HUES6 (cell line): ENCODE measurements at regions not wholly inside any gene's neighbourhood (a gene's known extent, or its start where the extent isn't known, plus 50 kb on each side); places are given as distances from the start of the nearest gene placed in this dataset.

Experiments used
- H3K27ac ChIP-seq: 2 replicates; pipeline ENCODE4 v1.7.0; 2013; ENCODE audit warnings: low read depth, mild to moderate bottlenecking, low read length, inconsistent platforms
- H3K27me3 ChIP-seq: 2 replicates; pipeline ENCODE4 v1.6.1; 2013; ENCODE audit warnings: low read length; ENCODE audit not compliant: control insufficient read depth, insufficient read depth
- H3K36me3 ChIP-seq: 2 replicates; pipeline ENCODE4 v1.6.1; 2013; ENCODE audit warnings: low read length; ENCODE audit not compliant: control insufficient read depth, insufficient read depth
- H3K4me1 ChIP-seq: 2 replicates; pipeline ENCODE4 v1.6.1; 2013; ENCODE audit warnings: low read length; ENCODE audit not compliant: control insufficient read depth, insufficient read depth
- H3K4me3 ChIP-seq: 2 replicates; pipeline ENCODE4 v1.5.1; 2013; ENCODE audit warnings: low read depth, low read length
- H3K9ac ChIP-seq: one replicate; pipeline ENCODE4 v1.6.1; 2013; ENCODE audit warnings: mild to moderate bottlenecking, low read length
- H3K9me3 ChIP-seq: 2 replicates; pipeline ENCODE4 v1.6.1; 2013; ENCODE audit warnings: low read depth, low read length; ENCODE audit not compliant: control insufficient read depth, insufficient read depth

GRCh38 chr3:76367281-76367680, 581.9 kb upstream of the ZNF717 start:
- no peak overlapping the region for H3K27ac ChIP-seq
- no peak overlapping the region for H3K9ac ChIP-seq
- peaks cover 3% of the 10 kb centered on the region; the same call in 1 of the 2 replicates for H3K4me1 ChIP-seq
- H3K9me3 ChIP-seq: no peaks in the 10 kb centered on the region
- no peak overlapping the region for H3K4me3 ChIP-seq
- no peaks in the 10 kb centered on the region for H3K27me3 ChIP-seq
- H3K36me3 ChIP-seq: no peaks in the 10 kb centered on the region

GRCh38 chr3:76369170-76369569, 583.8 kb upstream of the ZNF717 start:
- H3K4me1 ChIP-seq: peaks cover 3% of the 10 kb centered on the region; the same call in 1 of the 2 replicates
- H3K9me3 ChIP-seq: no peaks in the 10 kb centered on the region
- no peak overlapping the region for H3K9ac ChIP-seq
- H3K27ac ChIP-seq: no peak overlapping the region
- no peak overlapping the region for H3K4me3 ChIP-seq
- no peaks in the 10 kb centered on the region for H3K27me3 ChIP-seq
- no peaks in the 10 kb centered on the region for H3K36me3 ChIP-seq

GRCh38 chr3:76370749-76371520, 585.6 kb upstream of the ZNF717 start:
- Histone ChIP-seq H3K27me3 (no peaks in the 10 kb centered on the region), H3K9ac (no peak overlapping the region), H3K27ac (no peak overlapping the region), H3K4me3 (no peak overlapping the region), H3K9me3 (no peaks in the 10 kb centered on the region), H3K36me3 (no peaks in the 10 kb centered on the region), H3K4me1 (peaks cover 3% of the 10 kb centered on the region; the same call in 1 of the 2 replicates)

- H3K27ac ChIP-seq: no peak overlapping the region
- H3K36me3 ChIP-seq: no peaks in the 10 kb centered on the region
- no peaks in the 10 kb centered on the region for H3K27me3 ChIP-seq
- no peaks in the 10 kb centered on the region for H3K9me3 ChIP-seq
- no peak overlapping the region for H3K9ac ChIP-seq
- no peak overlapping the region for H3K4me3 ChIP-seq
- no peaks in the 10 kb centered on the region; the same call in 1 of the 2 replicates for H3K4me1 ChIP-seq
These were observed 587.1 kb upstream of the ZNF717 start for GRCh38 chr3:76372497-76372896.

- H3K27ac ChIP-seq: no peak overlapping the region
- H3K9ac ChIP-seq: no peak overlapping the region
- no peaks in the 10 kb centered on the region for H3K27me3 ChIP-seq
These were observed 591.7 kb upstream of the ZNF717 start for GRCh38 chr3:76377074-76377473.

GRCh38 chr3:76378789-76379188, 593.4 kb upstream of the ZNF717 start:
- no peaks in the 10 kb centered on the region for H3K9me3 ChIP-seq
- H3K4me3 ChIP-seq: no peak overlapping the region
- no peaks in the 10 kb centered on the region for H3K36me3 ChIP-seq
- no peaks in the 10 kb centered on the region for H3K27me3 ChIP-seq
- no peak overlapping the region for H3K9ac ChIP-seq
- H3K27ac ChIP-seq: no peak overlapping the region
- no peaks in the 10 kb centered on the region for H3K4me1 ChIP-seq

More at GRCh38 chr3:76377074-76377473, 591.7 kb upstream of the ZNF717 start:
- no peaks in the 10 kb centered on the region for H3K4me1 ChIP-seq
- no peaks in the 10 kb centered on the region for H3K36me3 ChIP-seq
- no peak overlapping the region for H3K4me3 ChIP-seq
- H3K9me3 ChIP-seq: no peaks in the 10 kb centered on the region

- Histone ChIP-seq H3K9ac (no peak overlapping the region), H3K27me3 (no peaks in the 10 kb centered on the region), H3K4me3 (no peak overlapping the region), H3K27ac (no peak overlapping the region), H3K36me3 (no peaks in the 10 kb centered on the region), H3K9me3 (peaks cover 3% of the 10 kb centered on the region; the same call in 1 of the 2 replicates), H3K4me1 (no peaks in the 10 kb centered on the region)
These were observed 598.4 kb upstream of the ZNF717 start for GRCh38 chr3:76383781-76384180.

- Histone ChIP-seq H3K27ac (no peak overlapping the region), H3K36me3 (no peaks in the 10 kb centered on the region), H3K4me1 (no peaks in the 10 kb centered on the region), H3K4me3 (no peak overlapping the region), H3K9ac (no peak overlapping the region), H3K27me3 (no peaks in the 10 kb centered on the region), H3K9me3 (peaks cover 3% of the 10 kb centered on the region; the same call in 1 of the 2 replicates)
These were observed 601.7 kb upstream of the ZNF717 start for GRCh38 chr3:76387000-76387399.

GRCh38 chr3:76400141-76400540, 614.8 kb upstream of the ZNF717 start:
- Histone ChIP-seq H3K27me3 (no peaks in the 10 kb centered on the region), H3K4me3 (no peak overlapping the region), H3K27ac (no peak overlapping the region)

GRCh38 chr3:76402926-76403325, 617.6 kb upstream of the ZNF717 start:
- no peak overlapping the region for H3K27ac ChIP-seq
- no peak overlapping the region for H3K4me3 ChIP-seq
- H3K9ac ChIP-seq: no peak overlapping the region
- no peaks in the 10 kb centered on the region for H3K4me1 ChIP-seq
- H3K36me3 ChIP-seq: no peaks in the 10 kb centered on the region
- H3K27me3 ChIP-seq: no peaks in the 10 kb centered on the region
- H3K9me3 ChIP-seq: no peaks in the 10 kb centered on the region

More at GRCh38 chr3:76400141-76400540, 614.8 kb upstream of the ZNF717 start:
- H3K4me1 ChIP-seq: no peaks in the 10 kb centered on the region
- H3K36me3 ChIP-seq: no peaks in the 10 kb centered on the region
- H3K9me3 ChIP-seq: no peaks in the 10 kb centered on the region
- no peak overlapping the region for H3K9ac ChIP-seq

GRCh38 chr3:76403556-76403955, 618.2 kb upstream of the ZNF717 start:
- Histone ChIP-seq H3K36me3 (no peaks in the 10 kb centered on the region), H3K9me3 (no peaks in the 10 kb centered on the region), H3K27ac (no peak overlapping the region), H3K9ac (no peak overlapping the region), H3K4me1 (no peaks in the 10 kb centered on the region), H3K27me3 (no peaks in the 10 kb centered on the region), H3K4me3 (no peak overlapping the region)
